HEK293 (cell line): ENCODE measurements at regions not wholly inside any gene's neighbourhood (a gene's known extent, or its start where the extent isn't known, plus 50 kb on each side); places are given as distances from the start of the nearest gene placed in this dataset.

Experiments
- CTCF ChIA-PET: fragments of 350-600 bp; formaldehyde crosslinking; extraction: SDS; loops from one replicate; lab custom pipeline; 2021; ENCODE audit warnings: antibody characterized with exemption; lab: Yijun Ruan, JAX
- POLR2A ChIA-PET: fragments of 300-600 bp; formaldehyde crosslinking; extraction: SDS; loops from one replicate; lab custom pipeline; 2020; ENCODE audit warnings: antibody characterized with exemption, inconsistent platforms; lab: Yijun Ruan, JAX
- H3K27ac ChIP-seq: fragments of 200-500 bp; sonication (Bioruptor generic); 2 replicates; pipeline ENCODE4 v1.5.1; 2014; ENCODE audit warnings: low read depth, low read length, control low read depth, inconsistent platforms; ENCODE audit errors: extremely low read depth
- H3K36me3 ChIP-seq, 2 experiments: fragments of 200-500 bp in 1 of 2; sonication (Bioruptor generic) in 1 of 2; 1 replicate in 1 of 2; 2 replicates in 1 of 2; pipeline ENCODE4 v1.5.1; 2014 to 2017; ENCODE audit warnings: inconsistent platforms in 2 of 2, low read length in 2 of 2; ENCODE audit not compliant: control insufficient read depth in 2 of 2, insufficient read depth in 1 of 2
- H3K4me1 ChIP-seq: fragments of 200-500 bp; sonication (Bioruptor generic); 2 replicates; pipeline ENCODE4 v1.5.1; 2014; ENCODE audit warnings: mild to moderate bottlenecking, low read length, inconsistent platforms; ENCODE audit not compliant: control insufficient read depth, insufficient read depth
- H3K4me3 ChIP-seq: 2 replicates; pipeline ENCODE4 v1.5.1; 2011; ENCODE audit warnings: low read depth, mild to moderate bottlenecking, control low read depth, low read length, moderate library complexity
- H3K9me3 ChIP-seq: fragments of 200-500 bp; sonication (Bioruptor generic); 2 replicates; pipeline ENCODE4 v1.5.1; 2014; ENCODE audit warnings: low read depth, low read length, inconsistent platforms; ENCODE audit not compliant: control insufficient read depth, insufficient read depth
- BCL11A ChIP-seq: fragments of 450-650 bp; formaldehyde crosslinking; IDR thresholded peaks from 2 replicates; pipeline ENCODE4 v1.5.1; 2016; ENCODE audit warnings: low read depth, missing biosample characterization, missing genetic modification characterization
- ELK4 ChIP-seq: IDR thresholded peaks from 2 replicates; pipeline ENCODE4 v1.6.1; 2011; ENCODE audit warnings: mild to moderate bottlenecking, low read depth, low read length, borderline replicate concordance
- KLF8 ChIP-seq: fragments of 450-650 bp; formaldehyde crosslinking; IDR thresholded peaks from 2 replicates; pipeline ENCODE4 v1.5.1; 2016; ENCODE audit warnings: missing biosample characterization, missing genetic modification characterization
- MEIS1 ChIP-seq: sonication (generic); formaldehyde crosslinking; IDR thresholded peaks from 2 replicates; pipeline ENCODE4 v1.8.1; 2022; ENCODE audit warnings: missing genetic modification reagents, mild to moderate bottlenecking, borderline replicate concordance
- PRDM10 ChIP-seq: fragments of 450-650 bp; formaldehyde crosslinking; IDR thresholded peaks from 2 replicates; pipeline ENCODE4 v1.5.1; 2016; ENCODE audit warnings: missing biosample characterization, missing genetic modification characterization
- SALL2 ChIP-seq: fragments of 450-650 bp; formaldehyde crosslinking; IDR thresholded peaks from 2 replicates; pipeline ENCODE4 v1.5.0; 2017; ENCODE audit warnings: missing biosample characterization, mild to moderate bottlenecking, missing genetic modification characterization, borderline replicate concordance
- SP2 ChIP-seq: fragments of 450-650 bp; formaldehyde crosslinking; IDR thresholded peaks from 2 replicates; pipeline ENCODE4 v1.5.1; 2016; ENCODE audit warnings: missing biosample characterization, missing genetic modification characterization
- ZBTB49 ChIP-seq: fragments of 450-650 bp; formaldehyde crosslinking; IDR thresholded peaks from 2 replicates; pipeline ENCODE4 v1.5.1; 2016; ENCODE audit warnings: missing biosample characterization, missing genetic modification characterization, low read depth
- ZNF18 ChIP-seq: fragments of 450-650 bp; formaldehyde crosslinking; IDR thresholded peaks from 2 replicates; pipeline ENCODE4 v1.5.1; 2016; ENCODE audit warnings: missing biosample characterization, missing genetic modification characterization
- ZNF362 ChIP-seq: fragments of 450-650 bp; formaldehyde crosslinking; IDR thresholded peaks from 2 replicates; pipeline ENCODE4 v1.5.1; 2016; ENCODE audit warnings: missing biosample characterization, missing genetic modification characterization
- ZNF391 ChIP-seq: fragments of 450-650 bp; formaldehyde crosslinking; IDR thresholded peaks from 2 replicates; pipeline ENCODE4 v1.5.1; 2016; ENCODE audit warnings: low read depth, missing biosample characterization, missing genetic modification characterization, borderline replicate concordance
- ZNF426 ChIP-seq: fragments of 450-650 bp; formaldehyde crosslinking; IDR thresholded peaks from 2 replicates; pipeline ENCODE4 v1.5.1; 2017; ENCODE audit warnings: missing biosample characterization, missing genetic modification characterization, mild to moderate bottlenecking, inconsistent platforms, moderate library complexity
- ZNF473 ChIP-seq: fragments of 450-650 bp; formaldehyde crosslinking; IDR thresholded peaks from 2 replicates; pipeline ENCODE4 v1.5.1; 2017; ENCODE audit warnings: missing biosample characterization, missing genetic modification characterization
- ZNF521 ChIP-seq: fragments of 450-650 bp; formaldehyde crosslinking; IDR thresholded peaks from 2 replicates; pipeline ENCODE4 v1.5.1; 2017; ENCODE audit warnings: missing biosample characterization, mild to moderate bottlenecking, missing genetic modification characterization
- ZNF560 ChIP-seq: fragments of 450-650 bp; formaldehyde crosslinking; IDR thresholded peaks from 2 replicates; pipeline ENCODE4 v1.5.1; 2017; ENCODE audit warnings: missing biosample characterization, missing genetic modification characterization, borderline replicate concordance
- ZNF624 ChIP-seq: fragments of 450-650 bp; formaldehyde crosslinking; IDR thresholded peaks from 2 replicates; pipeline ENCODE4 v1.5.1; 2017; ENCODE audit warnings: missing biosample characterization, missing genetic modification characterization
- ZNF629 ChIP-seq: fragments of 450-650 bp; formaldehyde crosslinking; IDR thresholded peaks from 2 replicates; pipeline ENCODE4 v1.5.1; 2017; ENCODE audit warnings: missing biosample characterization, missing genetic modification characterization
- ZNF785 ChIP-seq: fragments of 450-650 bp; formaldehyde crosslinking; IDR thresholded peaks from 2 replicates; pipeline ENCODE4 v1.5.1; 2016; ENCODE audit warnings: missing biosample characterization, missing genetic modification characterization
- ZNF843 ChIP-seq: fragments of 450-650 bp; formaldehyde crosslinking; IDR thresholded peaks from 2 replicates; pipeline ENCODE4 v1.5.1; 2016; ENCODE audit warnings: missing biosample characterization, missing genetic modification characterization
- ZSCAN16 ChIP-seq: fragments of 450-650 bp; formaldehyde crosslinking; IDR thresholded peaks from 2 replicates; pipeline ENCODE4 v1.5.1; 2016; ENCODE audit warnings: missing biosample characterization, missing genetic modification characterization
- ZSCAN30 ChIP-seq: fragments of 450-650 bp; IDR thresholded peaks from 2 replicates; pipeline ENCODE4 v1.5.1; 2018; ENCODE audit warnings: missing biosample characterization, mild to moderate bottlenecking, missing genetic modification characterization, moderate library complexity

- TF ChIP-seq PRDM10 (tag by site-specific recombination), result no peak
- TF ChIP-seq ZNF18 (tag by site-specific recombination), result no peak
Observed at GRCh38 chr18:61155586-61155985, 177.6 kb upstream of the CDH20 start (continued).

GRCh38 chr18:61157451-61157850 is 175.8 kb upstream of the CDH20 start:
- CTCF ChIA-PET, result no interaction called here
- H3K4me3 ChIP-seq, result no peak overlapping the region
- POLR2A ChIA-PET, result no interaction called here
- TF ChIP-seq ZSCAN16 (tag by site-specific recombination) (no peak), SP2 (tag by site-specific recombination) (no peak), ZNF560 (tag by site-specific recombination) (no peak), ZSCAN30 (tag by site-specific recombination) (no peak), MEIS1 (CRISPR knock-in tag) (no peak), ZNF18 (tag by site-specific recombination) (no peak), ZNF785 (tag by site-specific recombination) (no peak), ZNF843 (tag by site-specific recombination) (no peak), ZNF391 (no peak), ZNF473 (tag by site-specific recombination) (no peak), ZNF426 (tag by site-specific recombination) (no peak), ZNF624 (tag by site-specific recombination) (no peak), ELK4 (no peak), ZBTB49 (tag by site-specific recombination) (no peak), ZNF629 (tag by site-specific recombination) (no peak), BCL11A (tag by site-specific recombination) (no peak), ZNF521 (no peak), SALL2 (tag by site-specific recombination) (no peak), KLF8 (tag by site-specific recombination) (no peak), ZNF362 (tag by site-specific recombination) (no peak)
- H3K27ac ChIP-seq, result no peak overlapping the region
- no peaks in the 10 kb centered on the region for H3K4me1 ChIP-seq
- H3K36me3 ChIP-seq, result no peaks in the 10 kb centered on the region
- no peaks in the 10 kb centered on the region for H3K9me3 ChIP-seq
